HEK293 (cell line): ENCODE measurements at regions not wholly inside any gene's neighbourhood (a gene's known extent, or its start where the extent isn't known, plus 50 kb on each side); places are given as distances from the start of the nearest gene placed in this dataset.

Source experiments
- ATF2 ChIP-seq: fragments of 450-650 bp; formaldehyde crosslinking; IDR thresholded peaks from 2 replicates; pipeline ENCODE4 v1.5.1; 2016; ENCODE audit warnings: missing biosample characterization, missing genetic modification characterization, low read depth
- CTCF ChIP-seq: fragments of 450-650 bp; formaldehyde crosslinking; IDR thresholded peaks from 2 replicates; pipeline ENCODE4 v1.5.1; 2016; ENCODE audit warnings: missing biosample characterization, missing genetic modification characterization
- PBX3 ChIP-seq: sonication (generic); formaldehyde crosslinking; IDR thresholded peaks from 2 replicates; pipeline ENCODE4 v1.8.1; 2022; ENCODE audit warnings: mild to moderate bottlenecking, moderate library complexity, missing genetic modification reagents
- ZNF37A ChIP-seq: fragments of 450-650 bp; IDR thresholded peaks from 2 replicates; pipeline ENCODE4 v1.5.1; 2018; ENCODE audit warnings: missing biosample characterization, missing genetic modification characterization
- ZNF560 ChIP-seq: fragments of 450-650 bp; formaldehyde crosslinking; IDR thresholded peaks from 2 replicates; pipeline ENCODE4 v1.5.1; 2017; ENCODE audit warnings: missing biosample characterization, missing genetic modification characterization, borderline replicate concordance
- ZNF585B ChIP-seq: fragments of 450-650 bp; formaldehyde crosslinking; IDR thresholded peaks from 2 replicates; pipeline ENCODE4 v1.5.1; 2016; ENCODE audit warnings: missing biosample characterization, missing genetic modification characterization

- TF ChIP-seq ATF2 (tag by site-specific recombination) (no peak), PBX3 (no peak), ZNF37A (tag by site-specific recombination) (no peak), ZNF585B (no peak), CTCF (tag by site-specific recombination) (no peak), ZNF560 (tag by site-specific recombination) (no peak)
These were observed 180.7 kb downstream of the MAP2K4 start for GRCh38 chr17:12201294-12201880.
